HG02571 (cell line): ENCODE measurements at regions not wholly inside any gene's neighbourhood (a gene's known extent, or its start where the extent isn't known, plus 50 kb on each side); places are given as distances from the start of the nearest gene placed in this dataset.
"Not testable (repeated sequence)": the region's sequence is repeated elsewhere in the genome, so short reads cannot be mapped to it uniquely, and the experiment has no call there.

Experiments
- ATAC-seq: cut with Tn5 transposase; IDR thresholded peaks from one replicate; pipeline ENCODE4 v1.9.1; 2021; ENCODE audit warnings: mild to moderate bottlenecking, moderate library complexity; ENCODE audit not compliant: unreplicated experiment

- ATAC-seq: peak; percentile 42
Observed at GRCh38 chr15:77910030-77910911, 167.2 kb downstream of the TBC1D2B start.

- no peak for ATAC-seq
Observed at GRCh38 chr15:77909182-77909940, 168.2 kb downstream of the TBC1D2B start.

DNA sequence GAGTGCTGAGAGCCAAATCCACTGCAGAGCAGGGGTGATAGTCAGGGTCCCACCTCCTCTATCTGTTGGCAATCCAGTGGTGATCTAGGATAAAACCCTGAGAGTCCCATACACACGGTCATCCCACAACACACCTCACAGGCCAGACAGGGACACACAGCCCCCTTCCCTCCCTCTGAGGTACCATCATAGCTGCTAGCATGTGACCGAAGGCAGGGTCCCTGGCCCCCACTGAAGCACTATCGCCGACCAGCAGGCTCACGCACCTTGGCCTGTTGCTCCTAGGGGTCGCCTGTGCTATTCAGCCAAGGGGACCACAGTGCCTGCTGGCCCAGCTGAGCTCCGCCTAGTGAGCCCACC lies 168.8 kb downstream of the TBC1D2B start:
- not testable (repeated sequence) for ATAC-seq

- no peak for ATAC-seq
Observed at GRCh38 chr15:77907824-77908751, 169.4 kb downstream of the TBC1D2B start.

GRCh38 chr15:77906062-77906990 lies 171.2 kb downstream of the TBC1D2B start:
- not testable (repeated sequence) for ATAC-seq

- ATAC-seq: no peak
Observed at GRCh38 chr15:77905301-77905920, 172.1 kb downstream of the TBC1D2B start.

- no peak for ATAC-seq
Observed at GRCh38 chr15:77904901-77905300, 172.6 kb downstream of the TBC1D2B start.

GRCh38 chr15:77904436-77904821 lies 173.1 kb downstream of the TBC1D2B start:
- no peak for ATAC-seq

DNA sequence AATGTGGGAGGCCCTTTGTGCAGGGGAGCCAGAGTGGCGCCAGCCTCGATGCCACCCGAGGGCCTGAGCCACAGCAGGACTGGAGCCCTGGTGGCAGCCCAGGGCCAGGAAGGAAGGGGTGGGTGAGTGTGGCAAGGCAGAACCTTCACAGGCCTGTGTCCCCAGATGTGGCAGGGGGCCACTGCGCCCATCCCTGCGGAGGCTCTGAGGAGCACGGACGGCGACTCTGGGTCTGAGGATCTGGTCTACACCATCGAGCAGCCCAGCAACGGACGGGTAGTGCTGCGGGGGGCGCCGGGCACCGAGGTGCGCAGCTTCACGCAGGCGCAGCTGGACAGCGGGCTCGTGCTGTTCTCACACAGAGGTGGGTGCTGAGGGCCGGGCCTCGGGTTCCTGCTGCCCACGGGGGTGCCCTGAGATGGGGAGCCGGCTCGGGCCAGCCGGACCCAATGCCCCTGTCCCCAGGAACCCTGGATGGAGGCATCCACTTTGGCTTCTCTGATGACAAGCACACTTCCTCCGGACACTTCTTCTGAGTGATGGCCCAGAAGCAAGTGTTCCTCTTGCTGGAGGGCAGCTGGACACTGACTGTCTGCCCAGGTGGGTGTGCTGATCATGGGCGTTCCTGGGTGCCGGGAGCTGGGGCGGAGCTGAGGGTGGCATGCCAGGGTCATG lies 173.6 kb downstream of the TBC1D2B start:
- not testable (repeated sequence) for ATAC-seq

- ATAC-seq: not testable (repeated sequence)
Observed at GRCh38 chr15:77902921-77903760, 174.4 kb downstream of the TBC1D2B start.

- ATAC-seq: no peak
Observed at GRCh38 chr15:77901921-77902750, 175.4 kb downstream of the TBC1D2B start.

GRCh38 chr15:77901251-77901881 lies 176.1 kb downstream of the TBC1D2B start:
- ATAC-seq: no peak

DNA sequence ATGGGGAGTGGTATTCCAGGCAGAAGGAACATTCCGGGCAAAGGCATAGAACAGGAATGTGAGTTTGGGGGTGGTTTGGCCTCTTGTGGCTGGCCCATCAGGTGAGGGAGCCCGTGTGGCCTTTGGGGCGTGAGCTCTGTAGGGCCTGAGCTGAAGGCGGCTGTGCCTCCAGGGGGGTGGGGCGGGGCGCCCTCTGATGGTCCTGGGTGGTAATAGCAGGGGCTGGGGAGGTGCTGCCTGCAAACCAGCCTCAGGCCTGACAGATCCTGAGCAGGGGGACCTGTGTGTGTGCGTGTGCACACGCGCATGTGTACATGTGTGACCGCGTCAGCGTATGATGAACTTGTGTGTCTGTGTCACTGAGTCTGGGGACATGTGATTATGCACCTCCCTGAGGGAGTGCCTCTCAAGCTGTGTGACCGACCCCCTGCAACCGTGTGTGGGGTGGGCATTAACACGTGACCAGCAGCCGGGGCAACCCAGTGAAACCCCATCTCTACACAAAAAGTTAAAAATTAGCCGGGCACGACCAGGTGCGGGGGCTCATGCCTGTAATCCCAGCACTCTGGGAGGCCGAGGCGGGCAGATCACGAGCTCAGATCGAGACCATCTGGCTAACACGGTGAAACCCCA lies 177.1 kb downstream of the TBC1D2B start:
- not testable (repeated sequence) for ATAC-seq

GRCh38 chr15:77899776-77900175 lies 177.7 kb downstream of the TBC1D2B start:
- not testable (repeated sequence) for ATAC-seq

DNA sequence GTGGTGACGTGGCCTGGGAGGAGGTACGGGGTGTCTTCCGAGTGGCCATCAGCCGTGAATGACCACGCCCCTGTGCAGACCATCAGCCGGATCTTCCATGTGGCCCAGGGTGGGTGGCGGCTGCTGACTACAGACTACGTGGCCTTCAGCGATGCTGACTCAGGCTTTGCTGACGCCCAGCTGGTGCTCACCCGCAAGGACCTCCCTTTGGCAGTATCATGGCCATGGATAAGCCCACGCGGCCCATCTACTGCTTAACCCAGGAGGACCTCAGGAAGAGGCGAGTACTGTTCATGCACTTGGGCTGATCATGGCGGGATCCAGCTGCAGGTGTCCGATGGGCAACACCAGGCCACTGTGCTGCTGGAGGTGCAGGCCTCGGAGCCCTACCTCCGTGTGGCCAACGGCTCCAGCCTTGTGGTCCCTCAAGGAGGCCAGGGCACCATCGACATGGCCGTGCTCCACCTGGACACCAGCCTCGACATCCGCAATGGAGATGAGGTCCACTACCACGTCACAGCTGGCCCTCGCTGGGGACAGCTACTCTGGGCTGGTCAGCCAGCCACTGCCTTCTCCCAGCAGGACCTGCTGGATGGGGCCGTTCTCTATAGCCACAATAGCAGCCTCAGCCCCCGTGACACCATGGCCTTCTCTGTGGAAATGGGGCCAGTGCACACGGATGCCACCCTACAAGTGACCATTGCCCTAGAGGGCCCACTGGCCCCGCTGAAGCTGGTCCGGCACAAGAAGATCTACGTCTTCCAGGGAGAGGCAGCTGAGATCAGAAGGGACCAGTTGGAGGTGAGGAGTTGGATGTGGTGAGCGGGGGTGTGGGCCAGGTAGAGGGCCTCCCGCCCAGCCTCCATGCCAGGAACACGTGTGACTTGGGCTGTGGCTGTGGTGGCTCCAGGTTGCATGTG lies 178.4 kb downstream of the TBC1D2B start:
- no peak for ATAC-seq
